ENCODE measurements at regions not wholly inside any gene's neighbourhood (a gene's known extent, or its start where the extent isn't known, plus 50 kb on each side); places are given as distances from the start of the nearest gene placed in this dataset.

DNA sequence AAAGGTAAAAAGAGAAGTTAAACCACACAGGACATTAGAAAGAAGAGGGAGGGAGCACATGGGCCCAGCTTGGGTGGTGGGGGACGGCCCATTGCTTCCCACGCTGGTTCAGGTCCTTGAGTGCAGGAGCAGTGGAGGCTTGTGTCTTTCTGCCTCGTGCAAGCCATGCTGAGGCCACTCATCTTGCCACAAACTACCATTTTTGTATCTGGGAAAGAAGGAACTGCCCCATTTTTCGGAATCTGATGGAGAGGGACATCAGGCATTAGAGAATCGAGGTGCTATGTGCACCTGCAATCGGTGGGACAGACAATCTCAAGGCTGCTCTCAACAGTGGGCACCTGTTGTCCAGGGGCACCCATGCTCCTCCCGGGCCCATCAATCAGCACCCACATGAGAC is 234.5 kb downstream of the KLF13 start:
- DNase-seq (ENCODE audit: low read depth in 1 of 2, low spot score in 1 of 2) (no peak), FAIRE-seq (no peak), ATAC-seq (no peak)
- Histone ChIP-seq H3K27ac (no peak overlapping the region), H3K4me3 (no peak overlapping the region), H3K4me1 (no peaks in the 10 kb centered on the region), H3K4me2 (no peak overlapping the region), H3K9me3 (no peaks in the 10 kb centered on the region)
- WGBS (ENCODE audit: missing lambda C conversion rate) = 23% methylated on average over 7 of the region's 7 CpGs
- ChIA-PET CTCF (interaction anchor here (1.3 kb wide), 1 partner anchor 10 kb away, joined by 3 read pairs; no protein-coding TSS in a partner anchor), POLR2A (no interaction called here)
- TF ChIP-seq EP300 (IDR thresholded peaks at IDR 0.05) (no peak), CBX8 (IDR thresholded peaks at IDR 0.05) (no peak), KDM1A (IDR thresholded peaks at IDR 0.05; ENCODE audit: low read depth) (no peak), CEBPB (IDR thresholded peaks at IDR 0.05) (no peak), RCOR1 (IDR thresholded peaks at IDR 0.05; ENCODE audit: low read depth, low read length) (no peak), NFE2L2 (conservative IDR thresholded peaks at IDR 0.05; ENCODE audit: low read length) (no peak), POLR2A (IDR thresholded peaks at IDR 0.05; ENCODE audit: low read length) (no peak), ZSCAN20 (CRISPR knock-in tag; IDR thresholded peaks at IDR 0.05) (no peak), NPAS2 (CRISPR knock-in tag; IDR thresholded peaks at IDR 0.05; ENCODE audit: borderline replicate concordance) (no peak), HOXA7 (CRISPR knock-in tag; IDR thresholded peaks at IDR 0.05) (no peak), PHF8 (IDR thresholded peaks at IDR 0.05; ENCODE audit: borderline replicate concordance, low read depth) (no peak), HEYL (CRISPR knock-in tag; IDR thresholded peaks at IDR 0.05) (no peak), EHF (CRISPR knock-in tag; IDR thresholded peaks at IDR 0.05) (no peak), FOSL2 (IDR thresholded peaks at IDR 0.05) (no peak), FOSL2 (CRISPR knock-in tag; IDR thresholded peaks at IDR 0.05) (no peak), SREBF2 (IDR thresholded peaks at IDR 0.05) (no peak), MAX (IDR thresholded peaks at IDR 0.05) (no peak), PBX3 (IDR thresholded peaks at IDR 0.05) (no peak), HDAC2 (IDR thresholded peaks at IDR 0.05) (no peak)
- TF ChIP-seq, protein P1, sequence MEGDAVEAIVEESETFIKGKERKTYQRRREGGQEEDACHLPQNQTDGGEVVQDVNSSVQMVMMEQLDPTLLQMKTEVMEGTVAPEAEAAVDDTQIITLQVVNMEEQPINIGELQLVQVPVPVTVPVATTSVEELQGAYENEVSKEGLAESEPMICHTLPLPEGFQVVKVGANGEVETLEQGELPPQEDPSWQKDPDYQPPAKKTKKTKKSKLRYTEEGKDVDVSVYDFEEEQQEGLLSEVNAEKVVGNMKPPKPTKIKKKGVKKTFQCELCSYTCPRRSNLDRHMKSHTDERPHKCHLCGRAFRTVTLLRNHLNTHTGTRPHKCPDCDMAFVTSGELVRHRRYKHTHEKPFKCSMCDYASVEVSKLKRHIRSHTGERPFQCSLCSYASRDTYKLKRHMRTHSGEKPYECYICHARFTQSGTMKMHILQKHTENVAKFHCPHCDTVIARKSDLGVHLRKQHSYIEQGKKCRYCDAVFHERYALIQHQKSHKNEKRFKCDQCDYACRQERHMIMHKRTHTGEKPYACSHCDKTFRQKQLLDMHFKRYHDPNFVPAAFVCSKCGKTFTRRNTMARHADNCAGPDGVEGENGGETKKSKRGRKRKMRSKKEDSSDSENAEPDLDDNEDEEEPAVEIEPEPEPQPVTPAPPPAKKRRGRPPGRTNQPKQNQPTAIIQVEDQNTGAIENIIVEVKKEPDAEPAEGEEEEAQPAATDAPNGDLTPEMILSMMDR (IDR thresholded peaks at IDR 0.05) = no peak
- TF ChIP-seq, protein P2, sequence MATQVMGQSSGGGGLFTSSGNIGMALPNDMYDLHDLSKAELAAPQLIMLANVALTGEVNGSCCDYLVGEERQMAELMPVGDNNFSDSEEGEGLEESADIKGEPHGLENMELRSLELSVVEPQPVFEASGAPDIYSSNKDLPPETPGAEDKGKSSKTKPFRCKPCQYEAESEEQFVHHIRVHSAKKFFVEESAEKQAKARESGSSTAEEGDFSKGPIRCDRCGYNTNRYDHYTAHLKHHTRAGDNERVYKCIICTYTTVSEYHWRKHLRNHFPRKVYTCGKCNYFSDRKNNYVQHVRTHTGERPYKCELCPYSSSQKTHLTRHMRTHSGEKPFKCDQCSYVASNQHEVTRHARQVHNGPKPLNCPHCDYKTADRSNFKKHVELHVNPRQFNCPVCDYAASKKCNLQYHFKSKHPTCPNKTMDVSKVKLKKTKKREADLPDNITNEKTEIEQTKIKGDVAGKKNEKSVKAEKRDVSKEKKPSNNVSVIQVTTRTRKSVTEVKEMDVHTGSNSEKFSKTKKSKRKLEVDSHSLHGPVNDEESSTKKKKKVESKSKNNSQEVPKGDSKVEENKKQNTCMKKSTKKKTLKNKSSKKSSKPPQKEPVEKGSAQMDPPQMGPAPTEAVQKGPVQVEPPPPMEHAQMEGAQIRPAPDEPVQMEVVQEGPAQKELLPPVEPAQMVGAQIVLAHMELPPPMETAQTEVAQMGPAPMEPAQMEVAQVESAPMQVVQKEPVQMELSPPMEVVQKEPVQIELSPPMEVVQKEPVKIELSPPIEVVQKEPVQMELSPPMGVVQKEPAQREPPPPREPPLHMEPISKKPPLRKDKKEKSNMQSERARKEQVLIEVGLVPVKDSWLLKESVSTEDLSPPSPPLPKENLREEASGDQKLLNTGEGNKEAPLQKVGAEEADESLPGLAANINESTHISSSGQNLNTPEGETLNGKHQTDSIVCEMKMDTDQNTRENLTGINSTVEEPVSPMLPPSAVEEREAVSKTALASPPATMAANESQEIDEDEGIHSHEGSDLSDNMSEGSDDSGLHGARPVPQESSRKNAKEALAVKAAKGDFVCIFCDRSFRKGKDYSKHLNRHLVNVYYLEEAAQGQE (IDR thresholded peaks at IDR 0.05) = no peak

GRCh38 chr15:31563001-31563400 is 236.4 kb downstream of the KLF13 start:
- no peak overlapping the region for H3K4me3 ChIP-seq
- no peak for FAIRE-seq
- no peak for DNase-seq (ENCODE audit: low read depth in 1 of 2, low spot score in 1 of 2)
- 59% methylated on average over 5 of the region's 5 CpGs for WGBS (ENCODE audit: missing lambda C conversion rate)
- ATAC-seq = no peak
- ChIA-PET POLR2A (no interaction called here), CTCF (no interaction called here)
- no peak for TF ChIP-seq HES2 (IDR thresholded peaks at IDR 0.05)
- no peak for TF ChIP-seq POLR2AphosphoS2 (conservative IDR thresholded peaks at IDR 0.05; ENCODE audit: low read length)
- no peak for TF ChIP-seq HMGXB4 (CRISPR knock-in tag; IDR thresholded peaks at IDR 0.05; ENCODE audit: borderline replicate concordance)
- TF ChIP-seq RCOR1 (IDR thresholded peaks at IDR 0.05; ENCODE audit: low read depth, low read length) = no peak
- TF ChIP-seq HDAC2 (IDR thresholded peaks at IDR 0.05) = no peak
- no peak for TF ChIP-seq KDM5A (IDR thresholded peaks at IDR 0.05)
- TF ChIP-seq EHF (CRISPR knock-in tag; IDR thresholded peaks at IDR 0.05) = no peak
- TF ChIP-seq E2F6 (IDR thresholded peaks at IDR 0.05; ENCODE audit: borderline replicate concordance, low read depth) = no peak
- TF ChIP-seq JUNB (IDR thresholded peaks at IDR 0.05) = no peak
- TF ChIP-seq MAZ (IDR thresholded peaks at IDR 0.05; ENCODE audit: borderline replicate concordance, low read depth, low read length) = no peak
- TF ChIP-seq CBX2 (IDR thresholded peaks at IDR 0.05; ENCODE audit: borderline replicate concordance, low read depth) = no peak
- H3K9me3 ChIP-seq = peaks cover 5% of the 10 kb centered on the region; the same call in 2 of the 3 replicates
- H3K4me2 ChIP-seq = no peak overlapping the region
- no peak overlapping the region for H3K27ac ChIP-seq
- no peaks in the 10 kb centered on the region for H3K4me1 ChIP-seq

Data from A549 (cell line).